PC-3 (cell line): ENCODE measurements at regions not wholly inside any gene's neighbourhood (a gene's known extent, or its start where the extent isn't known, plus 50 kb on each side); places are given as distances from the start of the nearest gene placed in this dataset.

Source experiments
- EZH2 ChIP-seq: fragments of 300-600 bp; sonication (generic); IDR thresholded peaks from one replicate; pipeline ENCODE4 v1.6.1; 2017; ENCODE audit warnings: antibody characterized with exemption, mild to moderate bottlenecking, low read length; ENCODE audit not compliant: unreplicated experiment
- TF ChIP-seq, protein P1 (sequence below): fragments of 300-600 bp; sonication (generic); conservative IDR thresholded peaks from 2 replicates; pipeline ENCODE4 v1.5.1; 2017; ENCODE audit warnings: antibody characterized with exemption, low read depth, mild to moderate bottlenecking, low read length

GRCh38 chr6:106807947-106808611 is 166.4 kb downstream of the CD24 start:
- TF ChIP-seq, protein P1, sequence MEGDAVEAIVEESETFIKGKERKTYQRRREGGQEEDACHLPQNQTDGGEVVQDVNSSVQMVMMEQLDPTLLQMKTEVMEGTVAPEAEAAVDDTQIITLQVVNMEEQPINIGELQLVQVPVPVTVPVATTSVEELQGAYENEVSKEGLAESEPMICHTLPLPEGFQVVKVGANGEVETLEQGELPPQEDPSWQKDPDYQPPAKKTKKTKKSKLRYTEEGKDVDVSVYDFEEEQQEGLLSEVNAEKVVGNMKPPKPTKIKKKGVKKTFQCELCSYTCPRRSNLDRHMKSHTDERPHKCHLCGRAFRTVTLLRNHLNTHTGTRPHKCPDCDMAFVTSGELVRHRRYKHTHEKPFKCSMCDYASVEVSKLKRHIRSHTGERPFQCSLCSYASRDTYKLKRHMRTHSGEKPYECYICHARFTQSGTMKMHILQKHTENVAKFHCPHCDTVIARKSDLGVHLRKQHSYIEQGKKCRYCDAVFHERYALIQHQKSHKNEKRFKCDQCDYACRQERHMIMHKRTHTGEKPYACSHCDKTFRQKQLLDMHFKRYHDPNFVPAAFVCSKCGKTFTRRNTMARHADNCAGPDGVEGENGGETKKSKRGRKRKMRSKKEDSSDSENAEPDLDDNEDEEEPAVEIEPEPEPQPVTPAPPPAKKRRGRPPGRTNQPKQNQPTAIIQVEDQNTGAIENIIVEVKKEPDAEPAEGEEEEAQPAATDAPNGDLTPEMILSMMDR, result peak; percentile 42; the same call in 1 of the 2 replicates
- TF ChIP-seq EZH2, result no peak
